A549 (cell line): ENCODE measurements at regions not wholly inside any gene's neighbourhood (a gene's known extent, or its start where the extent isn't known, plus 50 kb on each side); places are given as distances from the start of the nearest gene placed in this dataset.

Source experiments
- ATAC-seq, 2 experiments: fragments of 200-7000 bp in 1 of 2; fragments of >200 bp in 1 of 2; cut with Nextera tagmentation in 1 of 2; cut with Tn5 transposase in 1 of 2; 3 replicates each; pipeline versions ENCODE4 v1.8.0 to v1.9.1; 2018 to 2020; ENCODE audit warnings: mild to moderate bottlenecking in 1 of 2, moderate library complexity in 1 of 2
- CTCF ChIA-PET: fragments of 300-600 bp; sonication (Branson Sonifier 250); formaldehyde crosslinking; extraction: SDS; loops from one replicate; lab custom pipeline; 2021; ENCODE audit warnings: antibody characterized with exemption, inconsistent platforms; lab: Yijun Ruan, JAX
- POLR2A ChIA-PET: fragments of 350-600 bp; formaldehyde crosslinking; extraction: SDS; loops from one replicate; lab custom pipeline; 2021; ENCODE audit warnings: antibody characterized with exemption, inconsistent platforms; lab: Yijun Ruan, JAX
- DNase-seq, 2 experiments: peaks; one replicate each; pipeline versions ENCODE4 v3.0.0 to v3.0.0-alpha.2; 2011 to 2016; ENCODE audit warnings: low read depth in 1 of 2, low spot score in 1 of 2
- FAIRE-seq: peaks from 2 replicates; lab custom pipeline; 2011; peaks lifted over from hg19 to GRCh38; lab: Jason Lieb, UNC
- H3K27ac ChIP-seq, 2 experiments: fragments of >200 bp; sonication (Bioruptor Twin); formaldehyde crosslinking; 3 replicates each; pipeline ENCODE4 v1.5.1; 2016 to 2017
- H3K4me1 ChIP-seq: fragments of >200 bp; sonication (Bioruptor Twin); formaldehyde crosslinking; 3 replicates; pipeline ENCODE4 v1.6.1; 2016
- H3K4me2 ChIP-seq: fragments of >200 bp; sonication (Bioruptor Twin); formaldehyde crosslinking; 3 replicates; pipeline ENCODE4 v1.6.1; 2016
- H3K4me3 ChIP-seq: fragments of >200 bp; sonication (Bioruptor Twin); formaldehyde crosslinking; 3 replicates; pipeline ENCODE4 v1.5.1; 2016
- H3K9me3 ChIP-seq: fragments of >200 bp; sonication (Bioruptor Twin); formaldehyde crosslinking; 3 replicates; pipeline ENCODE4 v1.6.1; 2016
- CHD2 ChIP-seq: fragments of 150-350 bp; IDR thresholded peaks from 2 replicates; pipeline ENCODE4 v1.6.1; 2014; ENCODE audit warnings: low read length; ENCODE audit not compliant: partially characterized antibody
- ELK1 ChIP-seq: fragments of 150-350 bp; IDR thresholded peaks from 2 replicates; pipeline ENCODE4 v1.6.1; 2014; ENCODE audit warnings: low read depth, mild to moderate bottlenecking, low read length
- ESRRA ChIP-seq: fragments of 150-350 bp; IDR thresholded peaks from 2 replicates; pipeline ENCODE4 v1.6.1; 2014; ENCODE audit warnings: mild to moderate bottlenecking, low read length, borderline replicate concordance
- MAFK ChIP-seq: fragments of 450-650 bp; IDR thresholded peaks from 2 replicates; pipeline ENCODE4 v1.6.1; 2014; ENCODE audit not compliant: partially characterized antibody
- MAX ChIP-seq: IDR thresholded peaks from 2 replicates; pipeline ENCODE4 v1.6.1; 2012
- MAZ ChIP-seq: fragments of 150-350 bp; IDR thresholded peaks from 2 replicates; pipeline ENCODE4 v1.6.1; 2014; ENCODE audit warnings: antibody characterized with exemption, low read depth, low read length, borderline replicate concordance
- PHF8 ChIP-seq: fragments of 200-600 bp; sonication (generic); IDR thresholded peaks from 2 replicates; pipeline ENCODE4 v1.6.1; 2016; ENCODE audit warnings: low read depth, mild to moderate bottlenecking, antibody characterized with exemption, moderate library complexity, borderline replicate concordance
- RAD21 ChIP-seq, 2 experiments: fragments of >200 bp in 1 of 2; sonication (Bioruptor Twin) in 1 of 2; formaldehyde crosslinking in 1 of 2; IDR thresholded peaks in 1 of 2; conservative IDR thresholded peaks in 1 of 2; 2 replicates in 1 of 2; 3 replicates in 1 of 2; pipeline ENCODE4 v1.6.1; 2012 to 2018; ENCODE audit warnings: inconsistent platforms in 1 of 2
- RARB ChIP-seq: fragments of 250-450 bp; sonication (Bioruptor Pico); IDR thresholded peaks from 2 replicates; pipeline ENCODE4 v1.8.0; 2021; ENCODE audit warnings: mild to moderate bottlenecking, moderate library complexity
- RNF2 ChIP-seq: fragments of 200-600 bp; sonication (generic); IDR thresholded peaks from 2 replicates; pipeline ENCODE4 v1.6.1; 2016; ENCODE audit warnings: low read depth, mild to moderate bottlenecking, antibody characterized with exemption, moderate library complexity, borderline replicate concordance
- TP53 ChIP-seq: fragments of 250-450 bp; sonication (Bioruptor Pico); IDR thresholded peaks from 2 replicates; pipeline ENCODE4 v1.5.0; 2021; ENCODE audit warnings: mild to moderate bottlenecking, moderate library complexity
- ZNF302 ChIP-seq: fragments of 250-450 bp; sonication (Bioruptor Pico); IDR thresholded peaks from 2 replicates; pipeline ENCODE4 v1.9.0; 2021; ENCODE audit warnings: inconsistent platforms, mild to moderate bottlenecking, moderate library complexity
- ZSCAN20 ChIP-seq: fragments of 250-450 bp; sonication (Bioruptor Pico); IDR thresholded peaks from 2 replicates; pipeline ENCODE4 v1.8.0; 2022; ENCODE audit warnings: mild to moderate bottlenecking, moderate library complexity
- WGBS: methylation state at CpG from one replicate; pipeline ENCODE4 v1.1.6; 2017; ENCODE audit errors: missing lambda C conversion rate; 5-methylcytosine and 5-hydroxymethylcytosine counted together
- TF ChIP-seq, protein P1 (sequence below): fragments of 250-450 bp; sonication (Bioruptor Pico); IDR thresholded peaks from 2 replicates; pipeline ENCODE4 v1.5.0; 2020; ENCODE audit warnings: low read depth, mild to moderate bottlenecking, moderate library complexity
- TF ChIP-seq, protein P2 (sequence below): fragments of 450-650 bp; IDR thresholded peaks from 2 replicates; pipeline ENCODE4 v1.6.1; 2014; ENCODE audit warnings: antibody characterized with exemption

GRCh38 chr14:101223127-101223526 lies 319.6 kb upstream of the RTL1 start:
- Histone ChIP-seq H3K4me1 (peaks cover under 1% of the 10 kb centered on the region; the same call in 1 of the 3 replicates), H3K4me2 (no peak overlapping the region), H3K27ac (peak overlapping the region in 1 of 2 experiments; percentile 36; a peak in 1 of 6 replicates), H3K9me3 (no peaks in the 10 kb centered on the region), H3K4me3 (no peak overlapping the region)
- TF ChIP-seq ZNF302 (CRISPR knock-in tag) (no peak), PHF8 (no peak)
- ChIA-PET CTCF (interaction anchor here (1.1 to 1.6 kb wide), 2 partner anchors 12 to 418 kb away, joined by 3 to 7 read pairs; no protein-coding TSS in a partner anchor), POLR2A (interaction anchor here (0.6 kb wide), 1 partner anchor 92 kb away, joined by 3 read pairs; no protein-coding TSS in a partner anchor)
- ATAC-seq (no peak), FAIRE-seq (no peak), DNase-seq (no peak)
- WGBS: 82% methylated on average over 6 of the region's 6 CpGs

DNA sequence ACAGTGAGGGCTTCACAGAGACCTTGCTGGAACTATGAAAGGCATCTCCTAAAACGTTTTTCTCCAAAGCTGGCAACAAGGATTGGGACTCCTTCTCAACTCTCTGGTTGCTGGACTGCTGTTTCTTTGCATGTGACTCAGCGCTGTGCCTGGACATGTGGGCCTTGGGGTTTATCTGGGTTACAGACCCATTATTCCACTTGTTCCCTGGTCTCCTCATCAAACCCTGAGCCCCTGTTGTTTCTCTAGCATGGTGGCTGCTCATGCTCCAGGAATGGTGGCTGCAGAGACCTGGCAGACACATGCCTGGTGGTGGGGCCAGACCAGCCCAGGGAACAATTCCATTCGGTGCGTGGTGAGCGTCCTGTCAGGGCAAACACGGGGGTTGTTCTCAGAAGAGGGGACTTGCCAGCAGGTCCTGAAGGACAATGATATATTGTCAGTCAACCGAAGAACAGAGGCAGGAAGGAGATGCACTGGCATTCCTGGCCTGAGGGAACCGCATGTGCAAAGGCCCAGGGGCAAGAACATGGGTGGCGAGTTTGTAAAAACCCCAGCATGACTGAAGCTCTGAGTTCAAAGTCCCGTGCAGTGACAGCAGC lies 320.1 kb upstream of the RTL1 start:
- DNase-seq (no peak), ATAC-seq (no peak), FAIRE-seq (no peak)
- Histone ChIP-seq H3K27ac (peak overlapping the region in 1 of 2 experiments; percentile 36; a peak in 1 of 6 replicates), H3K4me2 (no peak overlapping the region), H3K9me3 (no peaks in the 10 kb centered on the region), H3K4me1 (peaks cover 5% of the 10 kb centered on the region), H3K4me3 (no peak overlapping the region)
- TF ChIP-seq TP53 (CRISPR knock-in tag) (no peak), MAX (no peak), RARB (no peak), ZSCAN20 (CRISPR knock-in tag) (no peak), MAFK (no peak), ELK1 (no peak), ESRRA (no peak), RAD21 (conservative IDR thresholded peaks at IDR 0.05 in 1 of 2, IDR thresholded peaks at IDR 0.05 in 1 of 2) (no peak), CHD2 (no peak), MAZ (no peak)
- TF ChIP-seq, protein P1, sequence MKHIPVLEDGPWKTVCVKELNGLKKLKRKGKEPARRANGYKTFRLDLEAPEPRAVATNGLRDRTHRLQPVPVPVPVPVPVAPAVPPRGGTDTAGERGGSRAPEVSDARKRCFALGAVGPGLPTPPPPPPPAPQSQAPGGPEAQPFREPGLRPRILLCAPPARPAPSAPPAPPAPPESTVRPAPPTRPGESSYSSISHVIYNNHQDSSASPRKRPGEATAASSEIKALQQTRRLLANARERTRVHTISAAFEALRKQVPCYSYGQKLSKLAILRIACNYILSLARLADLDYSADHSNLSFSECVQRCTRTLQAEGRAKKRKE (CRISPR knock-in tag): no peak
- WGBS: 85% methylated on average over 10 of the region's 10 CpGs
- ChIA-PET CTCF (interaction anchor here (1.0 to 1.6 kb wide), 3 partner anchors 8 to 12 kb away, joined by 4 to 7 read pairs (median 6); no protein-coding TSS in a partner anchor), POLR2A (no interaction called here)

GRCh38 chr14:101224356-101225156 lies 321.0 kb upstream of the RTL1 start:
- no peaks in the 10 kb centered on the region for H3K9me3 ChIP-seq
- TF ChIP-seq, protein P2, sequence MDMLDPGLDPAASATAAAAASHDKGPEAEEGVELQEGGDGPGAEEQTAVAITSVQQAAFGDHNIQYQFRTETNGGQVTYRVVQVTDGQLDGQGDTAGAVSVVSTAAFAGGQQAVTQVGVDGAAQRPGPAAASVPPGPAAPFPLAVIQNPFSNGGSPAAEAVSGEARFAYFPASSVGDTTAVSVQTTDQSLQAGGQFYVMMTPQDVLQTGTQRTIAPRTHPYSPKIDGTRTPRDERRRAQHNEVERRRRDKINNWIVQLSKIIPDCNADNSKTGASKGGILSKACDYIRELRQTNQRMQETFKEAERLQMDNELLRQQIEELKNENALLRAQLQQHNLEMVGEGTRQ: no peak
- TF ChIP-seq RNF2: no peak
- no peak for TF ChIP-seq MAX
- POLR2A ChIA-PET: no interaction called here
- CTCF ChIA-PET: interaction anchor here (1.0 to 1.6 kb wide), 2 partner anchors 9 to 10 kb away, joined by 4 to 6 read pairs; no protein-coding TSS in a partner anchor
- peak overlapping the region in 1 of 2 experiments; percentile 60; a peak in 1 of 6 replicates for H3K27ac ChIP-seq
- no peak for ATAC-seq
- no peak for DNase-seq
- WGBS: 81% methylated on average over 21 of the region's 22 CpGs
- no peak overlapping the region for H3K4me2 ChIP-seq
- H3K4me3 ChIP-seq: no peak overlapping the region
- peaks cover 10% of the 10 kb centered on the region for H3K4me1 ChIP-seq
- FAIRE-seq: no peak
